ENCODE measurements at regions not wholly inside any gene's neighbourhood (a gene's known extent, or its start where the extent isn't known, plus 50 kb on each side); places are given as distances from the start of the nearest gene placed in this dataset.

- no peak for DNase-seq
- intact Hi-C loops (cut with micrococcal nuclease), result no loop called here
- H4K20me1 ChIP-seq (ENCODE audit: control insufficient read depth, insufficient read depth, low read length, poor library complexity, severe bottlenecking), result no peaks in the 10 kb centered on the region
- CTCF ChIA-PET, result no interaction called here
- no peak overlapping the region for H3K4me3 Mint-ChIP-seq
- no peak overlapping the region for H3K4me3 ChIP-seq (ENCODE audit: control extremely low read depth in 1 of 5, extremely low read depth in 1 of 5, insufficient read depth in 1 of 5, low read depth in 2 of 5, low read length in 4 of 5)
- no peak overlapping the region for H3K27ac ChIP-seq (ENCODE audit: low read length in 2 of 2)
- peaks cover 0 to 17% (median 0%) of the 10 kb centered on the region in 3 donors for H3K9me3 ChIP-seq (ENCODE audit: control extremely low read depth in 1 of 3, control insufficient read depth in 2 of 3, insufficient read depth in 1 of 3, low read length in 2 of 3)
- no peak overlapping the region for H3K27ac Mint-ChIP-seq
- peaks cover 3% of the 10 kb centered on the region for H3K9me3 Mint-ChIP-seq (ENCODE audit: insufficient read depth)
- no peak overlapping the region for H3K9ac ChIP-seq (ENCODE audit: low read length)
- 95% methylated on average over 33 of the region's 34 CpGs for WGBS (ENCODE audit: insufficient coverage)
- no peak overlapping the region for H2AFZ ChIP-seq (ENCODE audit: insufficient read depth, low read depth, low read length, poor library complexity, severe bottlenecking)
- no peaks in the 10 kb centered on the region for H3K4me1 ChIP-seq (ENCODE audit: control insufficient read depth in 2 of 2, insufficient read depth in 2 of 2, low read length in 2 of 2)
- no peaks in the 10 kb centered on the region for H3K36me3 ChIP-seq (replicated peaks in 1 of 2; ENCODE audit: control extremely low read depth in 1 of 2, control insufficient read depth in 1 of 2, extremely low read depth in 1 of 2, insufficient read depth in 2 of 2, low read length in 1 of 2)
- no peak overlapping the region for H3K4me2 ChIP-seq (replicated peaks; ENCODE audit: low read depth, low read length, poor library complexity, severe bottlenecking)
- ATAC-seq (ENCODE audit: low read depth), result no peak
- TF ChIP-seq, protein P1, sequence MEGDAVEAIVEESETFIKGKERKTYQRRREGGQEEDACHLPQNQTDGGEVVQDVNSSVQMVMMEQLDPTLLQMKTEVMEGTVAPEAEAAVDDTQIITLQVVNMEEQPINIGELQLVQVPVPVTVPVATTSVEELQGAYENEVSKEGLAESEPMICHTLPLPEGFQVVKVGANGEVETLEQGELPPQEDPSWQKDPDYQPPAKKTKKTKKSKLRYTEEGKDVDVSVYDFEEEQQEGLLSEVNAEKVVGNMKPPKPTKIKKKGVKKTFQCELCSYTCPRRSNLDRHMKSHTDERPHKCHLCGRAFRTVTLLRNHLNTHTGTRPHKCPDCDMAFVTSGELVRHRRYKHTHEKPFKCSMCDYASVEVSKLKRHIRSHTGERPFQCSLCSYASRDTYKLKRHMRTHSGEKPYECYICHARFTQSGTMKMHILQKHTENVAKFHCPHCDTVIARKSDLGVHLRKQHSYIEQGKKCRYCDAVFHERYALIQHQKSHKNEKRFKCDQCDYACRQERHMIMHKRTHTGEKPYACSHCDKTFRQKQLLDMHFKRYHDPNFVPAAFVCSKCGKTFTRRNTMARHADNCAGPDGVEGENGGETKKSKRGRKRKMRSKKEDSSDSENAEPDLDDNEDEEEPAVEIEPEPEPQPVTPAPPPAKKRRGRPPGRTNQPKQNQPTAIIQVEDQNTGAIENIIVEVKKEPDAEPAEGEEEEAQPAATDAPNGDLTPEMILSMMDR (IDR thresholded peaks at IDR 0.05), result no peak
- no peak for TF ChIP-seq EZH2 (IDR thresholded peaks at IDR 0.05; ENCODE audit: borderline replicate concordance, insufficient read depth, low read depth, low read length, poor library complexity, severe bottlenecking)
- H3K27me3 Mint-ChIP-seq, result no peaks in the 10 kb centered on the region
- POLR2A ChIA-PET, result no interaction called here
- H3K4me1 Mint-ChIP-seq, result no peaks in the 10 kb centered on the region
- H3K27me3 ChIP-seq (replicated peaks in 1 of 4; ENCODE audit: control extremely low read depth in 1 of 4, control insufficient read depth in 3 of 4, insufficient read depth in 4 of 4, low read length in 3 of 4), result no peaks in the 10 kb centered on the region
- no peaks in the 10 kb centered on the region for H3K79me2 ChIP-seq (ENCODE audit: control insufficient read depth, insufficient read depth, low read length)
Observed at GRCh38 chr5:10065428-10066000, 184.2 kb downstream of the ATPSCKMT start.

GRCh38 chr5:10064546-10065195 lies 185.0 kb downstream of the ATPSCKMT start:
- WGBS (ENCODE audit: insufficient coverage), result 75% methylated on average over 8 of the region's 8 CpGs
- POLR2A ChIA-PET, result no interaction called here
- intact Hi-C loops (cut with micrococcal nuclease), result no loop called here

More at GRCh38 chr5:10064546-10065195, 185.0 kb downstream of the ATPSCKMT start:
- H3K4me3 Mint-ChIP-seq, result no peak overlapping the region
- H3K27ac Mint-ChIP-seq, result no peak overlapping the region
- Histone ChIP-seq H3K4me1 (ENCODE audit: control insufficient read depth in 2 of 2, insufficient read depth in 2 of 2, low read length in 2 of 2) (no peaks in the 10 kb centered on the region), H2AFZ (ENCODE audit: insufficient read depth, low read depth, low read length, poor library complexity, severe bottlenecking) (no peak overlapping the region), H3K9me3 (ENCODE audit: control extremely low read depth in 1 of 3, control insufficient read depth in 2 of 3, insufficient read depth in 1 of 3, low read length in 2 of 3) (peaks cover 0 to 17% (median 0%) of the 10 kb centered on the region in 3 donors), H3K4me3 (ENCODE audit: control extremely low read depth in 1 of 5, extremely low read depth in 1 of 5, insufficient read depth in 1 of 5, low read depth in 2 of 5, low read length in 4 of 5) (no peak overlapping the region), H3K79me2 (ENCODE audit: control insufficient read depth, insufficient read depth, low read length) (no peaks in the 10 kb centered on the region), H3K27me3 (replicated peaks in 1 of 4; ENCODE audit: control extremely low read depth in 1 of 4, control insufficient read depth in 3 of 4, insufficient read depth in 4 of 4, low read length in 3 of 4) (no peaks in the 10 kb centered on the region), H3K36me3 (replicated peaks in 1 of 2; ENCODE audit: control extremely low read depth in 1 of 2, control insufficient read depth in 1 of 2, extremely low read depth in 1 of 2, insufficient read depth in 2 of 2, low read length in 1 of 2) (no peaks in the 10 kb centered on the region), H4K20me1 (ENCODE audit: control insufficient read depth, insufficient read depth, low read length, poor library complexity, severe bottlenecking) (no peaks in the 10 kb centered on the region), H3K4me2 (replicated peaks; ENCODE audit: low read depth, low read length, poor library complexity, severe bottlenecking) (no peak overlapping the region), H3K9ac (ENCODE audit: low read length) (no peak overlapping the region), H3K27ac (ENCODE audit: low read length in 2 of 2) (no peak overlapping the region)
- DNase-seq (no peak), ATAC-seq (ENCODE audit: low read depth) (no peak)
- no peaks in the 10 kb centered on the region for H3K4me1 Mint-ChIP-seq
- peaks cover 3% of the 10 kb centered on the region for H3K9me3 Mint-ChIP-seq (ENCODE audit: insufficient read depth)
- TF ChIP-seq EZH2 (IDR thresholded peaks at IDR 0.05; ENCODE audit: borderline replicate concordance, insufficient read depth, low read depth, low read length, poor library complexity, severe bottlenecking), result no peak
- TF ChIP-seq, protein P1 (IDR thresholded peaks at IDR 0.05), result no peak
- H3K27me3 Mint-ChIP-seq, result no peaks in the 10 kb centered on the region
- CTCF ChIA-PET, result no interaction called here

All from B cell (primary cell).